ENCODE measurements at regions not wholly inside any gene's neighbourhood (a gene's known extent, or its start where the extent isn't known, plus 50 kb on each side); places are given as distances from the start of the nearest gene placed in this dataset.
"Not testable (repeated sequence)": the region's sequence is repeated elsewhere in the genome, so short reads cannot be mapped to it uniquely, and the experiment has no call there.

- not testable (repeated sequence) for DNase-seq
These were observed 57.4 kb downstream of the FTHL17 start for GRCh38 chrX:31014474-31014873.

GRCh38 chrX:31012509-31013025 lies 59.3 kb downstream of the FTHL17 start:
- DNase-seq = no peak

GRCh38 chrX:31007321-31007720 lies 64.5 kb downstream of the FTHL17 start:
- no peak for DNase-seq

GRCh38 chrX:31006027-31006426 lies 65.8 kb downstream of the FTHL17 start:
- no peak for DNase-seq

DNA sequence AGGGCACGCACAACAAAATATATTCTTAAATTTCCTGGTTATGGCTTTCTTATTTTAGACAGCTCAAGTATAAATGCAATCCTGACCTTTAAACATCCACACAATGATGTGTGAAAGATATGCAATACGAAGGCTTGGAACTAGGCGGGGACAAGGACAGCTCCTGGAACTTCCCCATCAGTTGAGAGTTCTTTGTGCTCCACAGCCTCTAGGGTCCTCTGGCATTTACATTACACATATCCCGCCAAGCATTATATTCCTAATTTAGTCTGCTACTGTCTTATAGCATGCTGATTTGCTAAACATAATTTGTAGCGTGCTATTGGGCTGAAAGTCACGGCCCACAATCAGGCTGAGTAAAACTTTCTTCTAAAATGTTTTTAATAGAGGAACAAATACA lies 74.4 kb downstream of the FTHL17 start:
- DNase-seq = no peak

DNA sequence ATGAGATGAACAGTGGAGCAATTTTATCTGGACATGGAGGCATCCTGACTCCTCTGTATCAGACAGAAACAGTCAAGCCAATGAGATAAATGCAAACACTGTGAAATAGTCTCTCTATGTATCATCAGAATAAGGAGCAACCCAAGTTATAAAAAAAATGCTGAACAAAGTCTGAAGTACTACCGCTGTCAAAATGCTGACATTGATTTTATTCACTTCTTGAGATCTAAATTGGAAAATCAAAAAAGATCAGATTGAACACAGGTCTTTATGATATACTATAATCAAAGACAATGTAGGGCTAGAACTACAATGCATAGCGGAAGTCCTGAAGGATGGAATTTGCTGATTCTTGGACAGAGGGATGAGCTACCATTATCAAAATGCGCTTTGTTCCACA lies 76.1 kb downstream of the FTHL17 start:
- DNase-seq = no peak

GRCh38 chrX:30995060-30995700 lies 76.7 kb downstream of the FTHL17 start:
- DNase-seq = no peak

- not testable (repeated sequence) for DNase-seq
These were observed 77.8 kb downstream of the FTHL17 start for GRCh38 chrX:30994018-30994417.

GRCh38 chrX:30992381-30992904 lies 79.4 kb downstream of the FTHL17 start:
- no peak for DNase-seq

- no peak for DNase-seq
These were observed 81.5 kb downstream of the FTHL17 start for GRCh38 chrX:30990361-30990760.

DNA sequence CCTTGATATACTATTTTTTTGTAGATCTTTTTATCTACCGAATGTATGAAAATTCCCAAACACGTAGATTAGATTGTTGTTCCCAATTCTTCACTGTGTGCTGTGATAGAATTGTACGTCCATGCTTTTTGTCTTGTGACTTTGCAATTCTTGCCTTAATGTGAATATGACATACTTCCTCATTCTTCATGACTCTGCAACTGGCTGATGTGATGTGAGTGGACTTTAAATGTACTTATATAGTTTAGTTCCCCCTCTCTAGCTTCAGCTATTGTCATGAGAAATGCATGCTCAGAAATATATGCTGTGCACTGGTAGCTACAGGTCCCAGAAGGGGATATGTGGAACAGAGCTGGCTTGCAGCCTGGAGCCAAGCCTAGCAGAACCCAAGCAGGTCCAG lies 89.4 kb downstream of the FTHL17 start:
- peak; percentile 31 to 42 for DNase-seq

DNA sequence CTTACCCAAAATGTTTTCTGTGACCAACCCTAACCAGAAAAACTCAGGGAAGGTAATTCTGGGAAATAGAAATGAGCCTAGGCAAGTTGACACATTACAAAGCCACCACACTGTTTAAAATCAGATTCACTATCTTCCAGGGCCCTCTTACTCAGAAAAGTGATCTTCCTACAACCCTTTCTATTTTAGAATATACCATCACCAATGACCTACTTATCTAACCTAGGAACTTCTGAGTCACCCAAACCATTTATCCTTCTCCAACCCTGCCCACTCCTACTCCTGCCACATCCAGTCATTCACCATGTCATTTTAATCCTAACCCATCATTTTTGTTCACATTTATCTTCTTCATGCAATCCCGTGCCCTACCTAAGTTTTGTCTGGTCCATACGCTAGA lies 89.9 kb downstream of the FTHL17 start:
- peak; percentile 6 to 10 for DNase-seq

- no peak for DNase-seq
These were observed 90.2 kb upstream of the TAB3 start for GRCh38 chrX:30979271-30979670.

DNA sequence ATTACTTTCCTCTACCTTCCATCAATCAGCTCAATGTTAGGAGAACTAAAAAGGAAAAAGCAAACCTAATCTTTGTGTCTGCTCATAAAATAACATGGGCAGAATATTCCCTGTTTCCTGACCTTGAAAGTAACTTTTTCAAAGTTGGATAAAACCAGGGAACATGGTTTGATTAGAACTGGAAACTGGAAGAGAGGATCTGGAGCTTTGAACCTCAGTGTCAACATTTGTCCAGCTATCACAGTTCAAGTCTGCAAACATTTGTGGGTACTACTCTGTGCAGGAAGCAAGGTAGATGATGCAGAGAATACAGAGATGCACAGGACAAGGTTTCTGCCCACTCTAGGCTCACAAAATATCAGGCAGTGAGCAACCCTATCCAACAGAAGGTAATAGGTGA lies 86.4 kb upstream of the TAB3 start:
- no peak for DNase-seq

DNA sequence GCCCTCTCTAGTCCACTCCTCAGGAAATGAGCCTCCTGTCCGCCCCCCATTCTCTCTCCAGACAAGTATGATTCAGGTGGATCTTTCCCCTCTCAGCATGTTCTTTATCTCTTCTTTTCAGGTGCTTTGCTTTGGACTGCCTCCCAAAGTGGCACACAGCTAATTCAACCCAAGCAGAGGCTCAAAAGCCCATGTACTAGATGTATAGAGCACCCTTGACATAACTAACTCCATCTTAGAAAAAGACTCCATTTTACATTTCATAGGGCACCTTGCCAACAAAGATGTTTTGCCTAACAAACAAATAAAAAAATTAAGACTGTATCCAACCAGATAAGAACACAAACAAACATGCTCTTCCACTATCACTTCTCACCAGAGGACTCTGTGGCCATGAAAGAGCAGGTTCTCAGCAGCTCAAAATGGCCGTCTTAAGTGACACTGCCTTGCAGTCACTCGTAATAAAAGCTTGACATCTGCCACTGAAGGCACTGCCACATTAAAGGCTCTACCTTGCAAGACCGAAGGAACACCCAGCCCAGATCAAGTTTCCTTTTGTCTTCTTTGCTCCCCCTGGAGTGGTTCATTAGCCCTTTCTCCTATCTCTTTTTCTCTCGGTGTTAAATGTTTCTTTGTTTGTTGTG lies 84.9 kb upstream of the TAB3 start:
- no peak for DNase-seq

DNA sequence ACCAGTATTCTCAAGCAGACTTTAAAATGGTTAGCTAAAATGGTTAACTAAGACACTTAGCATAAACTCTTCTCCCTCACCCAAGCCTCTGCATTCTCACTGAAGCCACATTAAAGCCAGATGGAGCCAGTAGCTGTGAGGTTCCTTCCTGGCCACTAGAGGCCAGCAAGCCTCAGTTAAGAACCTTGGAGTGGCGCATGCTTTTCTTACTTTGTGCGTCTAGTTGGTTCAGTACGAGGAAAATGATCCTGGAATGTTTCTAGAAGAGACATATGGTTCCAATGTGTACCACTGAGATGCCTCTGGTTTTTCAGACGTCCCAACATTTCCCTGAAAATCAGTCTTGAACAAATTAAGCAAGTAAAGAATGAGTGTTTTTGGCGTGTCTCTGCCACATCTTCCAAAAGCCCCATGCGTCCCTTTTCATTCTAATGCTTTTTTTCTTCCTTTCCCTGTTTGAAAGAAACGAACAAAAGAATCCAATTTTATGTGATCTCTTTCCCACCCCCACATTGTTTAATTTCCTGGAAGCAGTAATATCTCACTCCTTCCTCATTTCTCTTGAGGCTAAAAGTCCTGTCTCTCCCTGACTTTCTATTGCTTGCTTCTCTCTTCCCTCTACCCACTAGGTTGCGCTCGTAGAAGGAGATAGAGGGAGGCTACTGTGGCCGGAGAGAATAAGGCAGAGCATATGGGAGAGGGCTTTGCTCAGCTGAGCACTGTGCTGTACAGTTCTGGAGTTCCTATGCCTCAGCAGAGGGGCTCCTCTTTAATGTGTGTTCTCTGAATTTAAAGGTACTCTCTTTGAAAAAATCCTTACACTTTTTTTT lies 82.9 kb upstream of the TAB3 start:
- peak; percentile 33 to 42 for DNase-seq

- DNase-seq = no peak
These were observed 78.5 kb upstream of the TAB3 start for GRCh38 chrX:30967516-30967915.

GRCh38 chrX:30965767-30966166 lies 76.7 kb upstream of the TAB3 start:
- no peak for DNase-seq

DNA sequence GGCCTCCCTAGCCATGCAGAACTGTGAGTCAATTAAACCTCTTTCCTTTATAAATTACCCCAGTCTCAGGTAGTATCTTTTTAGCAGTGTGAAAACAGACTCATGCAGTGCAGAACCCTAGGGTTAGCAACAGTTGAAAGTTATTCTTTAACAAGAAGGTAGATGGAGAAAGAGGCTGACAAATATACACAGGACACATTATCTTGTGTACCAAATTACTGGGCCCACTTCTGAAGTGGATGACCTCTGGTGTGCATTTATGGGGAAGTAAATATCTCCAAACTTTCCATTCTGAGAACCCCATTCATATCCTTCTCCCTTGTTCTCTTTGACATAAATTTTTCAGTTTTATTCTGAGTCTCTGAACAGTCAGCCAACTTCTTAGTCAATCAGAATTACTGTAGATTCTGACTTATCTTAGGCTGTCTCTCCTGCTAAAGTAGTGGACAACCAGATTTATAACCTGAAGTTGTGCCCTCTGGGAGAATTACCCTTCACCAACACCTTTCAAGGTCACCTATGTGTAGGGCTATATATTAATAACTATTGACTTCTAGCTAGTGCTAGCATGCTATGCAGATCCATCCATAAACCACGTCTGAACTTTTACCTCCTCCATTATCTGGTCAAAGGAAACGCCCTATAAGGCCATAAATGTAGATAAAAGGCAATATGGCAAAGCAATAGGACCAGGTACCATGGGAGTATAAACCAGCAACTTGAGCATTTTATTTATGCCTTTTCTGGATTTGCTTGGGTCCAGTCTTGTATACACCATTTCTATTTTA lies 72.5 kb upstream of the TAB3 start:
- no peak for DNase-seq

GRCh38 chrX:30957753-30958152 lies 68.7 kb upstream of the TAB3 start:
- DNase-seq = no peak

DNA sequence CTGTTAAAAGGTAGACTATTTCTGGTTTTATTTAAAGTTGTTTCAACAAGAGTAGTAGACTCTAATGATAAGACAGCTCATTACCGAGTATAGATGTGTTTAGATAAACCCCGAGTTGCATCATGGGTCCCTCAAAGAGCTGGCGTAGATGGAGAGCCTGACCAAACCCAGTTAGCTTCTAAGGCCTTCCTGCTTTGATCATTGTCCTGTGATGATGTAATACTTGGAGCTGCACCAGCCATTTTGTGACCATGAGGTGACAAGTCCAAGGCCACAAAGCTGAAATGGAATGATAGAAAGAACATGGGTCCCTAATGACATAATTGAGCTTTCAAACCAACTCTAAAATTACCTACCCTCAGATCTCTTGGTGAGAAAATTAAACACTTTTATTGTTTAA lies 66.6 kb upstream of the TAB3 start:
- no peak for DNase-seq

DNA sequence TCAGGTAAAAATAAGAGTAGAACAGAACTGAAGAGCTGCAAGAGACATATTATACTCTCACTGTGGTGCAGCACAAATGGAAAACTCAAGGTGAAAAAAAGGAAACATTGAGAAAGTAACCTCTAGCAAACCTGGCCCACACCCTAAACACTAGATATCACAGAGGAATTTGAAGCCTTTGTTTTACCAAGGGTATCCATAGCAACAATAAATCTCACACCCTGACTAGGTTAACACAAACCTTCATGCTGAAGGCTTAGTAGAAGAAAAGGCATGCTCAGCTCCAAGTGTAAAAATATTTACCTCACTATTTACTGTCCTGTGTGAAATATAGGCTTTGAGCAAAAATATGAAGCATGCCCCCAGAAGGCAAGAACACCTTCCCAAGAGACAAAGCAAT lies 61.9 kb upstream of the TAB3 start:
- DNase-seq = no peak

- DNase-seq = no peak
These were observed 61.3 kb upstream of the TAB3 start for GRCh38 chrX:30950391-30950790.

All from inflammatory macrophage (primary cell).